ENCODE measurements at regions not wholly inside any gene's neighbourhood (a gene's known extent, or its start where the extent isn't known, plus 50 kb on each side); places are given as distances from the start of the nearest gene placed in this dataset.

- H3K4me3 ChIP-seq (ENCODE audit: low read depth, low read length), result no peak overlapping the region
- TF ChIP-seq CTCF (IDR thresholded peaks at IDR 0.05; ENCODE audit: low read depth, low read length), result no peak
Measured at GRCh38 chr17:5898406-5898805, 171.8 kb upstream of the WSCD1 start.

GRCh38 chr17:5899496-5900195 lies 170.5 kb upstream of the WSCD1 start:
- H3K4me3 ChIP-seq (ENCODE audit: low read depth, low read length), result no peak overlapping the region
- TF ChIP-seq CTCF (IDR thresholded peaks at IDR 0.05; ENCODE audit: low read depth, low read length), result no peak

- H3K4me3 ChIP-seq (ENCODE audit: low read depth, low read length), result no peak overlapping the region
- no peak for TF ChIP-seq CTCF (IDR thresholded peaks at IDR 0.05; ENCODE audit: low read depth, low read length)
Measured at GRCh38 chr17:5901731-5902130, 168.4 kb upstream of the WSCD1 start.

- H3K4me3 ChIP-seq (ENCODE audit: low read depth, low read length), result no peak overlapping the region
- TF ChIP-seq CTCF (IDR thresholded peaks at IDR 0.05; ENCODE audit: low read depth, low read length), result no peak
Measured at GRCh38 chr17:5902181-5903140, 167.7 kb upstream of the WSCD1 start.

- TF ChIP-seq CTCF (IDR thresholded peaks at IDR 0.05; ENCODE audit: low read depth, low read length), result no peak
Measured at GRCh38 chr17:5911919-5912318, 158.3 kb upstream of the WSCD1 start.

GRCh38 chr17:5913032-5913531 lies 157.1 kb upstream of the WSCD1 start:
- no peak overlapping the region for H3K4me3 ChIP-seq (ENCODE audit: low read depth, low read length)
- TF ChIP-seq CTCF (IDR thresholded peaks at IDR 0.05; ENCODE audit: low read depth, low read length), result no peak

More at GRCh38 chr17:5911919-5912318, 158.3 kb upstream of the WSCD1 start:
- no peak overlapping the region for H3K4me3 ChIP-seq (ENCODE audit: low read depth, low read length)

- TF ChIP-seq CTCF (IDR thresholded peaks at IDR 0.05; ENCODE audit: low read depth, low read length), result no peak
Measured at GRCh38 chr17:5913641-5914040, 156.5 kb upstream of the WSCD1 start.

More at GRCh38 chr17:5913641-5914040, 156.5 kb upstream of the WSCD1 start:
- H3K4me3 ChIP-seq (ENCODE audit: low read depth, low read length), result no peak overlapping the region

Data from WI38 (cell line).